GM23338 (cell line): ENCODE measurements at regions not wholly inside any gene's neighbourhood (a gene's known extent, or its start where the extent isn't known, plus 50 kb on each side); places are given as distances from the start of the nearest gene placed in this dataset.

Experiments used
- ATAC-seq: fragments of 200-7000 bp; cut with Tn5 transposase; 3 replicates; pipeline ENCODE4 v1.9.1; 2020
- DNase-seq: peaks from one replicate; pipeline ENCODE4 v3.0.0-alpha.2; 2015; ENCODE audit warnings: low spot score
- H2AFZ ChIP-seq: fragments of 200-600 bp; sonication (generic); 2 replicates; pipeline ENCODE4 v1.8.0; 2016; ENCODE audit warnings: antibody characterized with exemption, mild to moderate bottlenecking, moderate library complexity
- H3F3A ChIP-seq: fragments of 200-600 bp; sonication (generic); replicated peaks from 2 replicates; pipeline ENCODE4 v1.8.0; 2017; ENCODE audit warnings: antibody characterized with exemption, mixed run types, low read depth
- H3K27ac ChIP-seq: fragments of 200-600 bp; sonication (generic); 2 replicates; pipeline ENCODE4 v1.6.1; 2016; ENCODE audit warnings: low read depth
- H3K27me3 ChIP-seq: fragments of 200-600 bp; sonication (generic); 2 replicates; pipeline ENCODE4 v1.8.0; 2016; ENCODE audit warnings: mild to moderate bottlenecking, mixed run types, moderate library complexity; ENCODE audit not compliant: insufficient read depth
- H3K36me3 ChIP-seq: fragments of 200-600 bp; sonication (generic); 2 replicates; pipeline ENCODE4 v1.8.0; 2016; ENCODE audit warnings: mild to moderate bottlenecking; ENCODE audit not compliant: insufficient read depth
- H3K4me1 ChIP-seq: fragments of 200-600 bp; sonication (generic); 2 replicates; pipeline ENCODE4 v1.8.0; 2016; ENCODE audit warnings: mild to moderate bottlenecking, moderate library complexity; ENCODE audit not compliant: insufficient read depth
- H3K4me2 ChIP-seq: fragments of 200-600 bp; sonication (generic); 2 replicates; pipeline ENCODE4 v1.7.1; 2017; ENCODE audit warnings: mixed run types
- H3K4me3 ChIP-seq: fragments of 200-600 bp; sonication (generic); 2 replicates; pipeline ENCODE4 v1.6.1; 2016; ENCODE audit warnings: mixed run types
- H3K79me2 ChIP-seq: fragments of 200-600 bp; sonication (generic); replicated peaks from 2 replicates; pipeline ENCODE4 v1.8.0; 2017; ENCODE audit warnings: mild to moderate bottlenecking; ENCODE audit not compliant: insufficient read depth
- H3K9me2 ChIP-seq: fragments of 200-600 bp; sonication (generic); 2 replicates; pipeline ENCODE4 v1.8.0; 2017; ENCODE audit not compliant: insufficient read depth
- H4K20me1 ChIP-seq: fragments of 200-600 bp; sonication (generic); replicated peaks from 2 replicates; pipeline ENCODE4 v1.8.0; 2017; ENCODE audit warnings: mild to moderate bottlenecking; ENCODE audit not compliant: insufficient read depth
- H3K27ac Mint-ChIP-seq: 2 replicates; pipeline ENCODE4 v1.8.0; 2020; ENCODE audit warnings: inconsistent platforms, mild to moderate bottlenecking, moderate library complexity, mixed read lengths
- H3K27me3 Mint-ChIP-seq: 3 replicates; pipeline ENCODE4 v1.8.0; 2022; ENCODE audit warnings: low read depth, mild to moderate bottlenecking, moderate library complexity, mixed read lengths, inconsistent platforms; ENCODE audit not compliant: insufficient read depth, poor library complexity
- H3K36me3 Mint-ChIP-seq: 3 replicates; pipeline ENCODE4 v1.8.0; 2021; ENCODE audit warnings: low read depth, mild to moderate bottlenecking, inconsistent platforms, moderate library complexity, mixed read lengths
- H3K4me1 Mint-ChIP-seq: 3 replicates; pipeline ENCODE4 v1.8.0; 2020; ENCODE audit warnings: mild to moderate bottlenecking, inconsistent platforms, mixed read lengths
- H3K4me3 Mint-ChIP-seq: 3 replicates; pipeline ENCODE4 v1.8.0; 2021; ENCODE audit warnings: moderate library complexity, mild to moderate bottlenecking, inconsistent platforms, mixed read lengths
- H3K9me3 Mint-ChIP-seq: 3 replicates; pipeline ENCODE4 v1.8.0; 2020; ENCODE audit warnings: moderate library complexity, mild to moderate bottlenecking, inconsistent platforms, mixed read lengths
- CTCF ChIP-seq, 2 experiments: fragments of 200-600 bp in 1 of 2; sonication (generic) in 1 of 2; conservative IDR thresholded peaks; 2 replicates each; pipeline versions ENCODE4 v1.5.1 to v1.6.1; 2016 to 2017; ENCODE audit warnings: antibody characterized with exemption in 2 of 2, low read depth in 2 of 2, mild to moderate bottlenecking in 2 of 2, moderate library complexity in 1 of 2
- EZH2 ChIP-seq: fragments of 200-600 bp; sonication (generic); IDR thresholded peaks from one replicate; pipeline ENCODE4 v1.8.0; 2017; ENCODE audit warnings: antibody characterized with exemption, mild to moderate bottlenecking, low read depth; ENCODE audit not compliant: unreplicated experiment
- JUNB ChIP-seq: IDR thresholded peaks from one replicate; pipeline ENCODE4 v1.6.1; 2016; ENCODE audit warnings: antibody characterized with exemption; ENCODE audit not compliant: unreplicated experiment
- NANOG ChIP-seq: IDR thresholded peaks from 2 replicates; pipeline ENCODE4 v1.6.1; 2016; ENCODE audit warnings: antibody characterized with exemption, borderline replicate concordance
- POLR2AphosphoS5 ChIP-seq: IDR thresholded peaks from 2 replicates; pipeline ENCODE4 v1.6.1; 2016; ENCODE audit warnings: antibody characterized with exemption, low read depth
- STAT1 ChIP-seq: IDR thresholded peaks from one replicate; pipeline ENCODE4 v1.6.1; 2016; ENCODE audit warnings: antibody characterized with exemption; ENCODE audit not compliant: unreplicated experiment
- ZNF114 ChIP-seq: fragments of 250-450 bp; sonication (Bioruptor Pico); IDR thresholded peaks from 2 replicates; pipeline ENCODE4 v1.5.0; 2020; ENCODE audit warnings: mild to moderate bottlenecking, moderate library complexity
- ZNF331 ChIP-seq: fragments of 250-450 bp; sonication (Bioruptor Pico); IDR thresholded peaks from 2 replicates; pipeline ENCODE4 v1.5.0; 2020; ENCODE audit warnings: low read depth, mild to moderate bottlenecking, moderate library complexity
- TF ChIP-seq, protein P1 (sequence below): IDR thresholded peaks from one replicate; pipeline ENCODE4 v1.6.1; 2018; ENCODE audit warnings: antibody characterized with exemption; ENCODE audit not compliant: unreplicated experiment
- TF ChIP-seq, protein P2 (sequence below): fragments of 250-450 bp; sonication (Bioruptor Pico); IDR thresholded peaks from 2 replicates; pipeline ENCODE4 v1.5.0; 2020; ENCODE audit warnings: mild to moderate bottlenecking, moderate library complexity

GRCh38 chr9:134258828-134259546, 67.3 kb upstream of the RXRA start:
- TF ChIP-seq ZNF331 (CRISPR knock-in tag) (no peak), EZH2 (no peak), NANOG (no peak), STAT1 (no peak), ZNF114 (CRISPR knock-in tag) (no peak), JUNB (no peak), CTCF (conservative IDR thresholded peaks at IDR 0.05; ENCODE audit: low read depth in 2 of 2) (no peak), POLR2AphosphoS5 (no peak)
- TF ChIP-seq, protein P1, sequence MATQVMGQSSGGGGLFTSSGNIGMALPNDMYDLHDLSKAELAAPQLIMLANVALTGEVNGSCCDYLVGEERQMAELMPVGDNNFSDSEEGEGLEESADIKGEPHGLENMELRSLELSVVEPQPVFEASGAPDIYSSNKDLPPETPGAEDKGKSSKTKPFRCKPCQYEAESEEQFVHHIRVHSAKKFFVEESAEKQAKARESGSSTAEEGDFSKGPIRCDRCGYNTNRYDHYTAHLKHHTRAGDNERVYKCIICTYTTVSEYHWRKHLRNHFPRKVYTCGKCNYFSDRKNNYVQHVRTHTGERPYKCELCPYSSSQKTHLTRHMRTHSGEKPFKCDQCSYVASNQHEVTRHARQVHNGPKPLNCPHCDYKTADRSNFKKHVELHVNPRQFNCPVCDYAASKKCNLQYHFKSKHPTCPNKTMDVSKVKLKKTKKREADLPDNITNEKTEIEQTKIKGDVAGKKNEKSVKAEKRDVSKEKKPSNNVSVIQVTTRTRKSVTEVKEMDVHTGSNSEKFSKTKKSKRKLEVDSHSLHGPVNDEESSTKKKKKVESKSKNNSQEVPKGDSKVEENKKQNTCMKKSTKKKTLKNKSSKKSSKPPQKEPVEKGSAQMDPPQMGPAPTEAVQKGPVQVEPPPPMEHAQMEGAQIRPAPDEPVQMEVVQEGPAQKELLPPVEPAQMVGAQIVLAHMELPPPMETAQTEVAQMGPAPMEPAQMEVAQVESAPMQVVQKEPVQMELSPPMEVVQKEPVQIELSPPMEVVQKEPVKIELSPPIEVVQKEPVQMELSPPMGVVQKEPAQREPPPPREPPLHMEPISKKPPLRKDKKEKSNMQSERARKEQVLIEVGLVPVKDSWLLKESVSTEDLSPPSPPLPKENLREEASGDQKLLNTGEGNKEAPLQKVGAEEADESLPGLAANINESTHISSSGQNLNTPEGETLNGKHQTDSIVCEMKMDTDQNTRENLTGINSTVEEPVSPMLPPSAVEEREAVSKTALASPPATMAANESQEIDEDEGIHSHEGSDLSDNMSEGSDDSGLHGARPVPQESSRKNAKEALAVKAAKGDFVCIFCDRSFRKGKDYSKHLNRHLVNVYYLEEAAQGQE: no peak
- TF ChIP-seq, protein P2, sequence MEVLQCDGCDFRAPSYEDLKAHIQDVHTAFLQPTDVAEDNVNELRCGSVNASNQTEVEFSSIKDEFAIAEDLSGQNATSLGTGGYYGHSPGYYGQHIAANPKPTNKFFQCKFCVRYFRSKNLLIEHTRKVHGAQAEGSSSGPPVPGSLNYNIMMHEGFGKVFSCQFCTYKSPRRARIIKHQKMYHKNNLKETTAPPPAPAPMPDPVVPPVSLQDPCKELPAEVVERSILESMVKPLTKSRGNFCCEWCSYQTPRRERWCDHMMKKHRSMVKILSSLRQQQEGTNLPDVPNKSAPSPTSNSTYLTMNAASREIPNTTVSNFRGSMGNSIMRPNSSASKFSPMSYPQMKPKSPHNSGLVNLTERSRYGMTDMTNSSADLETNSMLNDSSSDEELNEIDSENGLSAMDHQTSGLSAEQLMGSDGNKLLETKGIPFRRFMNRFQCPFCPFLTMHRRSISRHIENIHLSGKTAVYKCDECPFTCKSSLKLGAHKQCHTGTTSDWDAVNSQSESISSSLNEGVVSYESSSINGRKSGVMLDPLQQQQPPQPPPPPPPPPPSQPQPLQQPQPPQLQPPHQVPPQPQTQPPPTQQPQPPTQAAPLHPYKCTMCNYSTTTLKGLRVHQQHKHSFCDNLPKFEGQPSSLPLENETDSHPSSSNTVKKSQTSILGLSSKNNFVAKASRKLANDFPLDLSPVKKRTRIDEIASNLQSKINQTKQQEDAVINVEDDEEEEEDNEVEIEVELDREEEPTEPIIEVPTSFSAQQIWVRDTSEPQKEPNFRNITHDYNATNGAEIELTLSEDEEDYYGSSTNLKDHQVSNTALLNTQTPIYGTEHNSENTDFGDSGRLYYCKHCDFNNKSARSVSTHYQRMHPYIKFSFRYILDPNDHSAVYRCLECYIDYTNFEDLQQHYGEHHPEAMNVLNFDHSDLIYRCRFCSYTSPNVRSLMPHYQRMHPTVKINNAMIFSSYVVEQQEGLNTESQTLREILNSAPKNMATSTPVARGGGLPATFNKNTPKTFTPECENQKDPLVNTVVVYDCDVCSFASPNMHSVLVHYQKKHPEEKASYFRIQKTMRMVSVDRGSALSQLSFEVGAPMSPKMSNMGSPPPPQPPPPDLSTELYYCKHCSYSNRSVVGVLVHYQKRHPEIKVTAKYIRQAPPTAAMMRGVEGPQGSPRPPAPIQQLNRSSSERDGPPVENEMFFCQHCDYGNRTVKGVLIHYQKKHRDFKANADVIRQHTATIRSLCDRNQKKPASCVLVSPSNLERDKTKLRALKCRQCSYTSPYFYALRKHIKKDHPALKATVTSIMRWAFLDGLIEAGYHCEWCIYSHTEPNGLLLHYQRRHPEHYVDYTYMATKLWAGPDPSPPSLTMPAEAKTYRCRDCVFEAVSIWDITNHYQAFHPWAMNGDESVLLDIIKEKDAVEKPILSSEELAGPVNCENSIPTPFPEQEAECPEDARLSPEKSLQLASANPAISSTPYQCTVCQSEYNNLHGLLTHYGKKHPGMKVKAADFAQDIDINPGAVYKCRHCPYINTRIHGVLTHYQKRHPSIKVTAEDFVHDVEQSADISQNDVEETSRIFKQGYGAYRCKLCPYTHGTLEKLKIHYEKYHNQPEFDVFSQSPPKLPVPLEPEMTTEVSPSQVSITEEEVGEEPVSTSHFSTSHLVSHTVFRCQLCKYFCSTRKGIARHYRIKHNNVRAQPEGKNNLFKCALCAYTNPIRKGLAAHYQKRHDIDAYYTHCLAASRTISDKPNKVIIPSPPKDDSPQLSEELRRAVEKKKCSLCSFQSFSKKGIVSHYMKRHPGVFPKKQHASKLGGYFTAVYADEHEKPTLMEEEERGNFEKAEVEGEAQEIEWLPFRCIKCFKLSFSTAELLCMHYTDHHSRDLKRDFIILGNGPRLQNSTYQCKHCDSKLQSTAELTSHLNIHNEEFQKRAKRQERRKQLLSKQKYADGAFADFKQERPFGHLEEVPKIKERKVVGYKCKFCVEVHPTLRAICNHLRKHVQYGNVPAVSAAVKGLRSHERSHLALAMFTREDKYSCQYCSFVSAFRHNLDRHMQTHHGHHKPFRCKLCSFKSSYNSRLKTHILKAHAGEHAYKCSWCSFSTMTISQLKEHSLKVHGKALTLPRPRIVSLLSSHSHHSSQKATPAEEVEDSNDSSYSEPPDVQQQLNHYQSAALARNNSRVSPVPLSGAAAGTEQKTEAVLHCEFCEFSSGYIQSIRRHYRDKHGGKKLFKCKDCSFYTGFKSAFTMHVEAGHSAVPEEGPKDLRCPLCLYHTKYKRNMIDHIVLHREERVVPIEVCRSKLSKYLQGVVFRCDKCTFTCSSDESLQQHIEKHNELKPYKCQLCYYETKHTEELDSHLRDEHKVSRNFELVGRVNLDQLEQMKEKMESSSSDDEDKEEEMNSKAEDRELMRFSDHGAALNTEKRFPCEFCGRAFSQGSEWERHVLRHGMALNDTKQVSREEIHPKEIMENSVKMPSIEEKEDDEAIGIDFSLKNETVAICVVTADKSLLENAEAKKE (CRISPR knock-in tag): no peak
- ATAC-seq: no peak

More at GRCh38 chr9:134258828-134259546, 67.3 kb upstream of the RXRA start:
- H3K36me3 Mint-ChIP-seq: no peaks in the 10 kb centered on the region; the same call in 2 of the 3 replicates
- no peaks in the 10 kb centered on the region for H3K9me3 Mint-ChIP-seq
- H3K4me3 Mint-ChIP-seq: no peak overlapping the region
- no peaks in the 10 kb centered on the region for H3K79me2 ChIP-seq
- no peaks in the 10 kb centered on the region for H3K9me2 ChIP-seq
- no peaks in the 10 kb centered on the region for H3K27me3 ChIP-seq
- H3K36me3 ChIP-seq: no peaks in the 10 kb centered on the region
- H3K27ac Mint-ChIP-seq: no peak overlapping the region
- no peaks in the 10 kb centered on the region for H4K20me1 ChIP-seq
- no peak overlapping the region for H3K4me3 ChIP-seq
- no peak for DNase-seq
- no peaks in the 10 kb centered on the region for H3F3A ChIP-seq
- no peak overlapping the region for H2AFZ ChIP-seq
- H3K27me3 Mint-ChIP-seq: peaks cover 12% of the 10 kb centered on the region
- H3K27ac ChIP-seq: no peak overlapping the region
- no peaks in the 10 kb centered on the region for H3K4me1 ChIP-seq
- peaks cover 5% of the 10 kb centered on the region for H3K4me1 Mint-ChIP-seq
- no peak overlapping the region for H3K4me2 ChIP-seq
